LHCN-M2 (cell line): ENCODE measurements at regions not wholly inside any gene's neighbourhood (a gene's known extent, or its start where the extent isn't known, plus 50 kb on each side); places are given as distances from the start of the nearest gene placed in this dataset.

Source experiments
- DNase-seq: peaks from one replicate; pipeline ENCODE4 v3.0.0-alpha.2; 2012; ENCODE audit warnings: low read depth

DNA sequence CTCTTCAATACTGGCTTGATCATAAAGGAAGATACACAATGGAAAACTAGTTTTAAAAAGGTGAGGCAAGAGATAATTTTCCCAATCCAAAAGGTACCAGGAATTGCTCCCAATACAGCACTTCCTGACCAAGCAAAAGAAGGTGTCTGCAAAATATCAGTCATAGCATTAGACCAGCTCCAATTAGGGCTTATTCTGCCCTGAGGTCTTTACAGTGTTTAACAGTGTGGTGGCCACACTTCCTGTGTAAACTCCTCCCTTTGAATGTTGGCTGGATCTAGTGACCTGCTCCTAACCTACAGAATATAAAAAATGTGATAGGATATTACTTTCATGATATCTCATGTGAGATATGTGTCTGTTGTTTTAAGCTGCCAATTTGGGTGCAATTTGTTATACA, 57.1 kb upstream of the BTN3A2 start:
- DNase-seq = no peak

DNA sequence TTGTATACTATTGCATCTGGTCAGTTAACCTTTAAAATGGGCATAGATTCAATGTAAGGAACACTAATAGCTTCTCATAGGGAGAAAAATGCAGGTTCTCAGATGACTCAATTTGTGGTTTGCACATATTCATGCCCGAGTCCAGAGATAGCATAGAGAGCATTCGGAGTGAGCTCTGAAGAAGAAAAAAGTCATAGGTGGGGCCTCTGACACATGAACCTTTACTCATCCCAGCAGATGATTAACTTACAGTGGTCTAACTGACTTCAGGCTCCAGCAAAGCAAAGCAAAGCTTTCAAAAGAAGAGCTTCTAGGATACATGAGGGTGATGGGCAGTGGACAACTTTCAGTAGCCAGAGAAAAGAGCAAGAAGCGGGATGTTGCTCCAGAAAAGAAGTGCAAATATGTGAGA, 55.3 kb upstream of the BTN3A2 start:
- DNase-seq = peak; percentile 89

DNA sequence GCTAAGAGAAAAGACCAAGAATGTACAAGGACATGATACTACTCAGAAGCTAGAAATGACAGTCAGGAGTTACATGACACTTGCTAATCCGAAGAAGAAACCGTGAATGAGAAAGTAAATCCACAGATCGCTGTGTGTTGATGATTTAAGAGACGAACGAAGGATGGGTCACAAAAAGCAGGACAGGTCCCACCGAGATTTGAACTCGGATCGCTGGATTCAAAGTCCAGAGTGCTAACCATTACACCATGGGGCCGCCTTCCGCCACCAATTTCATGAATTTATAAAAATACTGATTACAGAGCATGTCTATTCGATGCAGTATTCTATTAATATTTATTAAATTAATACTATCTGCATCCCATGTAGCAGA, 54.0 kb upstream of the BTN3A2 start:
- peak; percentile 78 for DNase-seq

DNA sequence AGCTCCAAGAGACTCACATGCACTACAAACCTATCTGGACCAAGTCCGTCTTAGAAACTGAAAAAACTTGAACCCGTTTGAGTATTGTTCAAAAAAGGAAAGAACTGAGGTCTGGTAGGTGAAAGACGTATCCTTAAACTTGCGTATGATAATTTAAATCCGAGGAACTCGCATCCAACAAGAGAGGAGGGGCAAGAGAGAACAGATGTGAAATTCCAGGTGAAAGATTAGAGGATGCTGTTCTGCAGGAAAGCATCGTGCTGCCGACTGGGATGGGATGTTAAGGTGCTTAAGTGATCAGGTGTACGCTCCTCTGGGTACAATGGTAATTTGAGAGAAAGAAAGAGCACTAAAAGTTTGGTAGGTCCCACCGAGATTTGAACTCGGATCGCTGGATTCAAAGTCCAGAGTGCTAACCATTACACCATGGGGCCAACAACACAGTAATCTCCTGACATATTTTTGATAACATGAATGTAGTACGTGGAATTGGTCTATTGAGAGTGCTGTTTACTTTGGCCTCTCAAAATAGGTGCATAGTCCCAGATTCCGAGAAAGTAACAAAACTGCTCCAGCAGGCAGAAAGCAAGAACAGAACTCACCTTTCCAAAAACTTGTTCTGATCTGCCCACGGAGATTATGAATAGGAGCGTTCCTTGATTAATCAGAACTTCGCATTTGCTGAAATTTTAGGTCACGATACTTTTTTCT, 53.5 kb upstream of the BTN3A2 start:
- DNase-seq = peak; percentile 81

DNA sequence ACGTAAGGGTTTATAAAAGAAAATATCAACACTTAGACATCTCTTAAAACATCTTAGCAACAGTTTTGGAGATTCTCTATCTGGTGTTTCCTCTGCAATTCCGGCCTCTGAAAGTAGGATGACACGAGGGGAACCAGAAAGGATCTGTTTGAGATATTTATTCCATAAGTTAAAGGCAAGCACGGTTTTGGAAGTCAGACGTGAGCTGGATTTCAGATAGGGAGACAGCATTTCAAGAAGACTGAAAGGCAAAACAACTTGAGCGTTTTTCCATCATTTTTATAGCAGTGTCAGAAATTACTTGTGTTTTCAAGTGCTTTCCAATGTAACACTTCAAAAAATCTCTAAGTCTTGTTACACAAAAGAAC, 52.9 kb upstream of the BTN3A2 start:
- DNase-seq = peak; percentile 26

DNA sequence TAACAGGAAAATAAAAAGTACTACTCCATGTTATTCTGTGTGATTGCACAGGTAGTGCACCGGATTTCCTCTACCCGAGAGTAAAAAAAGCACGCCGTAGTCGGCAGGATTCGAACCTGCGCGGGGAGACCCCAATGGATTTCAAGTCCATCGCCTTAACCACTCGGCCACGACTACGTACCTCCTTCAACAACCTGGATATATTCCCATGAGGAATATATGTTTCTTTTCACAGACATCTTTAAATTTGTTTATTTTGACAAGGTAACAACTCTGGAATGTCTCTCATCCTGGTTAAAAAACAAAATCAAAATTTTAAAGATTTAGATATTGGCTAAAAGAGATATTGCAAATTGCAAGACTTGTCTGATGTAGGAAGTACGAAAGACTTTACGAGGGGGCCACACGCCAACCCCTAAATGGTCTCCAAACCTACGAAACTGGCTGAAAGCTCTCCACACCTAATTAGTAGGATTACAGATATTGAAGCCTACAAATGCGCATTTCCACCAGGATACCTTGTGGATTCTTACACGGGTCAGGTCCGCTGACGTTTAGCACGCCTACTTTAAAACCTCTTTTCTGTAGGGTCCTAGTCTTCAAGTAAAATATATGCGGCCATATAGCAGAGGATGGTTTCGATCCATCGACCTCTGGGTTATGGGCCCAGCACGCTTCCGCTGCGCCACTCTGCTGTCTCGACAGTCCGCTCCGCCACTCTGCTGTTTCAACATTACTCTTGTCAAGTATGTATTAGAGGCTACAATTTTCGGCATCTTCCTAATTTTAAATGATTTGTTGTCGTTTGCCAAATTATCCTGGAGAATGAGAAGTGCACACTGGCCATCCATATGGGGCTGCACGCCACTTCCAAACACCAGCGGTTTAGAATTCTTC, 52.2 kb upstream of the BTN3A2 start:
- peak; percentile 92 for DNase-seq
